ENCODE measurements at regions not wholly inside any gene's neighbourhood (a gene's known extent, or its start where the extent isn't known, plus 50 kb on each side); places are given as distances from the start of the nearest gene placed in this dataset.

DNA sequence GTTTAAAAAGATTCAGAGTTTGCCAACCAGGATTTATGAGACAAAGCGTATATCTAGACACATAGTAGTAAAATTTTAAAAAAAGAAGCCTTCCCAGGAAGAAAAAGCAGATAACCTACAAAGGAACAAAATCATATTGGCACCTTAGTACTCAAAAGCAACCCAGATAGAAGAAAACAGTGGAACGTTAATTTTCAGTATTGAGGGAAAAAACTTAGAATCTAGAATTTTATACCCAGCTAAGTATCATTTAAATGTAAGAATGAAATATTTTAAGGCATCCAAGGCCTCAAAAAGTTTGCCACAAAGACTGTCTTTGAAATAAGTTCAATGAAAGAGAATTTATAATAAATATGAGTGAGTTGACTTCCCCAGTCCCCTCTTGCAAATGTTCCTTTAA lies 96.5 kb upstream of the EOLA2 start:
- Histone ChIP-seq H3K27me3 (replicated peaks in 1 of 2; ENCODE audit: control insufficient read depth in 2 of 2, insufficient read depth in 2 of 2, low read length in 1 of 2) (no peaks in the 10 kb centered on the region), H3K9ac (ENCODE audit: control insufficient read depth, insufficient read depth, low read length) (no peak overlapping the region), H3K79me2 (ENCODE audit: control insufficient read depth, insufficient read depth, low read length) (no peaks in the 10 kb centered on the region), H3K4me1 (ENCODE audit: control insufficient read depth, insufficient read depth, low read length) (no peaks in the 10 kb centered on the region), H3K36me3 (ENCODE audit: control insufficient read depth in 2 of 2, insufficient read depth in 2 of 2, low read length in 1 of 2) (no peaks in the 10 kb centered on the region), H3K27ac (ENCODE audit: control insufficient read depth, insufficient read depth) (no peak overlapping the region), H2AFZ (ENCODE audit: control insufficient read depth, low read depth, low read length) (no peak overlapping the region), H4K20me1 (ENCODE audit: control insufficient read depth, insufficient read depth) (no peaks in the 10 kb centered on the region), H3K4me2 (ENCODE audit: control insufficient read depth, insufficient read depth) (no peak overlapping the region), H3K4me3 (no peak overlapping the region), H3K9me3 (replicated peaks; ENCODE audit: control insufficient read depth, insufficient read depth, low read length) (no peaks in the 10 kb centered on the region)
- ATAC-seq (no peak), FAIRE-seq (no peak), DNase-seq (ENCODE audit: low read depth, low spot score) (no peak)
- no peak for TF ChIP-seq MYB (IDR thresholded peaks at IDR 0.05; ENCODE audit: borderline replicate concordance, low read depth, low read length)
- TF ChIP-seq, protein P1, sequence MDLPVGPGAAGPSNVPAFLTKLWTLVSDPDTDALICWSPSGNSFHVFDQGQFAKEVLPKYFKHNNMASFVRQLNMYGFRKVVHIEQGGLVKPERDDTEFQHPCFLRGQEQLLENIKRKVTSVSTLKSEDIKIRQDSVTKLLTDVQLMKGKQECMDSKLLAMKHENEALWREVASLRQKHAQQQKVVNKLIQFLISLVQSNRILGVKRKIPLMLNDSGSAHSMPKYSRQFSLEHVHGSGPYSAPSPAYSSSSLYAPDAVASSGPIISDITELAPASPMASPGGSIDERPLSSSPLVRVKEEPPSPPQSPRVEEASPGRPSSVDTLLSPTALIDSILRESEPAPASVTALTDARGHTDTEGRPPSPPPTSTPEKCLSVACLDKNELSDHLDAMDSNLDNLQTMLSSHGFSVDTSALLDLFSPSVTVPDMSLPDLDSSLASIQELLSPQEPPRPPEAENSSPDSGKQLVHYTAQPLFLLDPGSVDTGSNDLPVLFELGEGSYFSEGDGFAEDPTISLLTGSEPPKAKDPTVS (IDR thresholded peaks at IDR 0.05; ENCODE audit: low read depth, low read length) = no peak
- no peak for TF ChIP-seq SMARCA5 (IDR thresholded peaks at IDR 0.05)
- TF ChIP-seq TBL1XR1 (IDR thresholded peaks at IDR 0.05; ENCODE audit: low read depth, low read length) = no peak
- no peak for TF ChIP-seq IRF4 (IDR thresholded peaks at IDR 0.05; ENCODE audit: low read depth, low read length)
- no peak for TF ChIP-seq HDAC6 (IDR thresholded peaks at IDR 0.05; ENCODE audit: unreplicated experiment)
- TF ChIP-seq, protein P2, sequence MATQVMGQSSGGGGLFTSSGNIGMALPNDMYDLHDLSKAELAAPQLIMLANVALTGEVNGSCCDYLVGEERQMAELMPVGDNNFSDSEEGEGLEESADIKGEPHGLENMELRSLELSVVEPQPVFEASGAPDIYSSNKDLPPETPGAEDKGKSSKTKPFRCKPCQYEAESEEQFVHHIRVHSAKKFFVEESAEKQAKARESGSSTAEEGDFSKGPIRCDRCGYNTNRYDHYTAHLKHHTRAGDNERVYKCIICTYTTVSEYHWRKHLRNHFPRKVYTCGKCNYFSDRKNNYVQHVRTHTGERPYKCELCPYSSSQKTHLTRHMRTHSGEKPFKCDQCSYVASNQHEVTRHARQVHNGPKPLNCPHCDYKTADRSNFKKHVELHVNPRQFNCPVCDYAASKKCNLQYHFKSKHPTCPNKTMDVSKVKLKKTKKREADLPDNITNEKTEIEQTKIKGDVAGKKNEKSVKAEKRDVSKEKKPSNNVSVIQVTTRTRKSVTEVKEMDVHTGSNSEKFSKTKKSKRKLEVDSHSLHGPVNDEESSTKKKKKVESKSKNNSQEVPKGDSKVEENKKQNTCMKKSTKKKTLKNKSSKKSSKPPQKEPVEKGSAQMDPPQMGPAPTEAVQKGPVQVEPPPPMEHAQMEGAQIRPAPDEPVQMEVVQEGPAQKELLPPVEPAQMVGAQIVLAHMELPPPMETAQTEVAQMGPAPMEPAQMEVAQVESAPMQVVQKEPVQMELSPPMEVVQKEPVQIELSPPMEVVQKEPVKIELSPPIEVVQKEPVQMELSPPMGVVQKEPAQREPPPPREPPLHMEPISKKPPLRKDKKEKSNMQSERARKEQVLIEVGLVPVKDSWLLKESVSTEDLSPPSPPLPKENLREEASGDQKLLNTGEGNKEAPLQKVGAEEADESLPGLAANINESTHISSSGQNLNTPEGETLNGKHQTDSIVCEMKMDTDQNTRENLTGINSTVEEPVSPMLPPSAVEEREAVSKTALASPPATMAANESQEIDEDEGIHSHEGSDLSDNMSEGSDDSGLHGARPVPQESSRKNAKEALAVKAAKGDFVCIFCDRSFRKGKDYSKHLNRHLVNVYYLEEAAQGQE (IDR thresholded peaks at IDR 0.05; ENCODE audit: low read depth, low read length) = no peak
- TF ChIP-seq MTA3 (IDR thresholded peaks at IDR 0.05; ENCODE audit: borderline replicate concordance, low read length) = no peak
- no peak for TF ChIP-seq IKZF1 (conservative IDR thresholded peaks at IDR 0.05)
- no peak for TF ChIP-seq NBN (IDR thresholded peaks at IDR 0.05)
- no peak for TF ChIP-seq ETV6 (conservative IDR thresholded peaks at IDR 0.05 in 1 of 2, IDR thresholded peaks at IDR 0.05 in 1 of 2; ENCODE audit: borderline replicate concordance in 1 of 2, low read depth in 1 of 2)
- no peak for TF ChIP-seq NFXL1 (IDR thresholded peaks at IDR 0.05; ENCODE audit: borderline replicate concordance)
- TF ChIP-seq SUPT20H (IDR thresholded peaks at IDR 0.05; ENCODE audit: borderline replicate concordance, control insufficient read depth, low read depth, low read length) = no peak
- no peak for TF ChIP-seq EZH2 (IDR thresholded peaks at IDR 0.05; ENCODE audit: borderline replicate concordance, control insufficient read depth, low read depth, low read length)
- intact Hi-C loops (cut with micrococcal nuclease; ENCODE audit: unreplicated experiment) = no loop called here
- in situ Hi-C loops (cut with MboI) = no loop called here
- POLR2A ChIA-PET = no interaction called here
- CTCF ChIA-PET = no interaction called here
- RAD21 ChIA-PET (ENCODE audit: unreplicated experiment) = no interaction called here
- no TSS peak for BruUV-seq (replicated peaks)
- WGBS (ENCODE audit: insufficient coverage, insufficient replicate concordance, low lambda C conversion rate, missing lambda C conversion rate) = 3% methylated on average over 2 of the region's 2 CpGs
- SMC1A ChIA-PET (ENCODE audit: uncharacterized antibody, unreplicated experiment) = no interaction called here
